ENCODE measurements at regions not wholly inside any gene's neighbourhood (a gene's known extent, or its start where the extent isn't known, plus 50 kb on each side); places are given as distances from the start of the nearest gene placed in this dataset.
"Not testable (repeated sequence)": the region's sequence is repeated elsewhere in the genome, so short reads cannot be mapped to it uniquely, and the experiment has no call there.

GRCh38 chr7:114269714-114270113 is 144.9 kb upstream of the FOXP2 start:
- H3K36me3 ChIP-seq (ENCODE audit: insufficient read depth, low read length): no peaks in the 10 kb centered on the region
- no peaks in the 10 kb centered on the region for H4K20me1 ChIP-seq (ENCODE audit: insufficient read depth, low read depth, low read length)
- H3K4me2 ChIP-seq (ENCODE audit: low read depth, low read length, poor library complexity, severe bottlenecking): no peak overlapping the region
- no peak overlapping the region for H3K4me3 ChIP-seq (ENCODE audit: low read length)
- no peak overlapping the region for H3K9ac ChIP-seq (ENCODE audit: low read length)
- DNase-seq: no peak
- no peaks in the 10 kb centered on the region for H3K9me2 ChIP-seq (replicated peaks; ENCODE audit: insufficient read depth, low read length)
- H3K27ac ChIP-seq (ENCODE audit: low read length): no peak overlapping the region
- H3K9me3 ChIP-seq (ENCODE audit: low read length): peaks cover 5% of the 10 kb centered on the region; the same call in 1 of the 2 replicates
- H3K79me2 ChIP-seq (ENCODE audit: low read length): no peaks in the 10 kb centered on the region
- no peaks in the 10 kb centered on the region for H3K4me1 ChIP-seq (ENCODE audit: low read length)
- no peaks in the 10 kb centered on the region for H3K27me3 ChIP-seq (ENCODE audit: low read length)
- H2AFZ ChIP-seq (ENCODE audit: low read length): no peak overlapping the region

GRCh38 chr7:114267550-114267949 is 147.1 kb upstream of the FOXP2 start:
- not testable (repeated sequence) for H3K27ac ChIP-seq (ENCODE audit: low read length); H3K9ac ChIP-seq (ENCODE audit: low read length); H3K4me3 ChIP-seq (ENCODE audit: low read length); H3K4me2 ChIP-seq (ENCODE audit: low read depth, low read length, poor library complexity, severe bottlenecking); H2AFZ ChIP-seq (ENCODE audit: low read length); H3K36me3 ChIP-seq (ENCODE audit: insufficient read depth, low read length); H3K9me3 ChIP-seq (ENCODE audit: low read length); H3K27me3 ChIP-seq (ENCODE audit: low read length); DNase-seq; H3K9me2 ChIP-seq (replicated peaks; ENCODE audit: insufficient read depth, low read length); H4K20me1 ChIP-seq (ENCODE audit: insufficient read depth, low read depth, low read length); H3K4me1 ChIP-seq (ENCODE audit: low read length); H3K79me2 ChIP-seq (ENCODE audit: low read length)

GRCh38 chr7:114264023-114264422 is 150.6 kb upstream of the FOXP2 start:
- H2AFZ ChIP-seq (ENCODE audit: low read length): no peak overlapping the region
- no peaks in the 10 kb centered on the region for H3K27me3 ChIP-seq (ENCODE audit: low read length)
- no peaks in the 10 kb centered on the region for H3K79me2 ChIP-seq (ENCODE audit: low read length)
- no peak overlapping the region for H3K9ac ChIP-seq (ENCODE audit: low read length)
- no peaks in the 10 kb centered on the region for H3K36me3 ChIP-seq (ENCODE audit: insufficient read depth, low read length)
- H3K9me3 ChIP-seq (ENCODE audit: low read length): peaks cover 14% of the 10 kb centered on the region; the same call in 1 of the 2 replicates
- H4K20me1 ChIP-seq (ENCODE audit: insufficient read depth, low read depth, low read length): no peaks in the 10 kb centered on the region
- no peak overlapping the region for H3K27ac ChIP-seq (ENCODE audit: low read length)
- H3K4me1 ChIP-seq (ENCODE audit: low read length): no peaks in the 10 kb centered on the region
- H3K9me2 ChIP-seq (replicated peaks; ENCODE audit: insufficient read depth, low read length): no peaks in the 10 kb centered on the region
- no peak overlapping the region for H3K4me3 ChIP-seq (ENCODE audit: low read length)
- no peak overlapping the region for H3K4me2 ChIP-seq (ENCODE audit: low read depth, low read length, poor library complexity, severe bottlenecking)
- no peak for DNase-seq

DNA sequence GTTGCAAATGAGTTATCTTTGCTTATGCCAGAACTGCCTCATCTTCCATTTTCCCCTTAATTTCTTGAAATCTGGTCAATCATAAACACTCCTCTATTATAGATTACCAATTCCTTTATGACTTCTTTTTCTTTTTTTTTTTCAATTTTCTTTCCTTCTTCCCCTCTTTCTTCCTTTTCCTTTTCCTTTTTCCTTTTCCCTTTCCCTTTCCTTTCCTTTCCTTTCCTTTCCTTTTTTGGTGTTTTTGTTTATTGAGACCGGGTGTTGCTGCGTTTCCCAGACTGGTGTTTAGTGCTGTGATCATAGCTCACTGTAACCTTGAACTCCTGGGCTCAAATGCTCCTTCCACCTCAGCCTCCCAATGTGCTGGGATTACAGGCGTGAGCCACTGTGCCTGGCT is 151.4 kb upstream of the FOXP2 start:
- Histone ChIP-seq H3K4me2 (ENCODE audit: low read depth, low read length, poor library complexity, severe bottlenecking) (no peak overlapping the region), H3K4me3 (ENCODE audit: low read length) (no peak overlapping the region), H3K9me3 (ENCODE audit: low read length) (peaks cover 14% of the 10 kb centered on the region; the same call in 1 of the 2 replicates), H3K27ac (ENCODE audit: low read length) (no peak overlapping the region), H3K9me2 (replicated peaks; ENCODE audit: insufficient read depth, low read length) (no peaks in the 10 kb centered on the region), H3K79me2 (ENCODE audit: low read length) (no peaks in the 10 kb centered on the region), H4K20me1 (ENCODE audit: insufficient read depth, low read depth, low read length) (no peaks in the 10 kb centered on the region), H3K36me3 (ENCODE audit: insufficient read depth, low read length) (no peaks in the 10 kb centered on the region), H3K9ac (ENCODE audit: low read length) (no peak overlapping the region), H3K27me3 (ENCODE audit: low read length) (no peaks in the 10 kb centered on the region), H3K4me1 (ENCODE audit: low read length) (no peaks in the 10 kb centered on the region), H2AFZ (ENCODE audit: low read length) (no peak overlapping the region)
- no peak for DNase-seq

- Histone ChIP-seq H2AFZ (ENCODE audit: low read length) (no peak overlapping the region), H3K79me2 (ENCODE audit: low read length) (no peaks in the 10 kb centered on the region), H3K4me3 (ENCODE audit: low read length) (no peak overlapping the region), H3K27me3 (ENCODE audit: low read length) (no peaks in the 10 kb centered on the region), H3K27ac (ENCODE audit: low read length) (no peak overlapping the region), H3K36me3 (ENCODE audit: insufficient read depth, low read length) (no peaks in the 10 kb centered on the region), H3K9ac (ENCODE audit: low read length) (no peak overlapping the region), H3K9me3 (ENCODE audit: low read length) (peaks cover under 1% of the 10 kb centered on the region; the same call in 1 of the 2 replicates), H3K4me2 (ENCODE audit: low read depth, low read length, poor library complexity, severe bottlenecking) (no peak overlapping the region), H3K9me2 (replicated peaks; ENCODE audit: insufficient read depth, low read length) (no peaks in the 10 kb centered on the region), H4K20me1 (ENCODE audit: insufficient read depth, low read depth, low read length) (no peaks in the 10 kb centered on the region), H3K4me1 (ENCODE audit: low read length) (no peaks in the 10 kb centered on the region)
- no peak for DNase-seq
These were observed 159.2 kb upstream of the FOXP2 start for GRCh38 chr7:114255404-114255841.

DNA sequence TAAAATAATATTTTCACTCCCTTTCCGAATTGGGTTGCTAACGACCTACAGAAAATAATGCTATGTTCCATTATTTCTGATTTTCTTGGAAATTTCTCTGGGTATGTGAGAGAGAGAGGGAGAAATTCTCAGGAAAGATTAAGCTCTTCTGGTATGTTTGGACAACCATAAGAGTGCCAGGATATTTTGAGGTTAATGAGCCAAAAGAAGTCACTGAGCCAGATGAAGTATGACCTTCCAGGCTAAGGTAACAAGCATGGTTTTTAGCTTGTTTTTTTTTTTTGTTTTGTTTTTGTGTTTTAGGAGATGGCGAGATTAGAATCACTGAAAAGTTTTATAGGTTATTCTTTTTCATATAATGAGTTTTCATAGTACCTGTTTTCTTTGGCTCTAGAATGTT is 171.0 kb upstream of the FOXP2 start:
- no peak overlapping the region for H3K27ac ChIP-seq (ENCODE audit: low read length)
- H3K9me2 ChIP-seq (replicated peaks; ENCODE audit: insufficient read depth, low read length): no peaks in the 10 kb centered on the region
- no peak for DNase-seq
- H3K9ac ChIP-seq (ENCODE audit: low read length): no peak overlapping the region
- no peak overlapping the region for H2AFZ ChIP-seq (ENCODE audit: low read length)
- H3K79me2 ChIP-seq (ENCODE audit: low read length): no peaks in the 10 kb centered on the region
- no peaks in the 10 kb centered on the region; the same call in 1 of the 2 replicates for H3K9me3 ChIP-seq (ENCODE audit: low read length)
- H3K4me1 ChIP-seq (ENCODE audit: low read length): no peaks in the 10 kb centered on the region
- no peaks in the 10 kb centered on the region for H3K27me3 ChIP-seq (ENCODE audit: low read length)
- H3K4me3 ChIP-seq (ENCODE audit: low read length): no peak overlapping the region
- H3K4me2 ChIP-seq (ENCODE audit: low read depth, low read length, poor library complexity, severe bottlenecking): no peak overlapping the region
- H4K20me1 ChIP-seq (ENCODE audit: insufficient read depth, low read depth, low read length): no peaks in the 10 kb centered on the region
- no peaks in the 10 kb centered on the region for H3K36me3 ChIP-seq (ENCODE audit: insufficient read depth, low read length)

GRCh38 chr7:114242992-114243507 is 171.6 kb upstream of the FOXP2 start:
- no peaks in the 10 kb centered on the region for H3K36me3 ChIP-seq (ENCODE audit: insufficient read depth, low read length)
- H3K27me3 ChIP-seq (ENCODE audit: low read length): no peaks in the 10 kb centered on the region
- H3K9me3 ChIP-seq (ENCODE audit: low read length): no peaks in the 10 kb centered on the region; the same call in 1 of the 2 replicates
- no peak overlapping the region for H2AFZ ChIP-seq (ENCODE audit: low read length)
- no peaks in the 10 kb centered on the region for H3K4me1 ChIP-seq (ENCODE audit: low read length)
- no peaks in the 10 kb centered on the region for H4K20me1 ChIP-seq (ENCODE audit: insufficient read depth, low read depth, low read length)
- no peak overlapping the region for H3K27ac ChIP-seq (ENCODE audit: low read length)
- H3K79me2 ChIP-seq (ENCODE audit: low read length): no peaks in the 10 kb centered on the region
- no peak overlapping the region for H3K9ac ChIP-seq (ENCODE audit: low read length)
- no peak overlapping the region for H3K4me3 ChIP-seq (ENCODE audit: low read length)
- no peaks in the 10 kb centered on the region for H3K9me2 ChIP-seq (replicated peaks; ENCODE audit: insufficient read depth, low read length)
- no peak overlapping the region for H3K4me2 ChIP-seq (ENCODE audit: low read depth, low read length, poor library complexity, severe bottlenecking)
- DNase-seq: no peak

- H3K4me1 ChIP-seq (ENCODE audit: low read length): no peaks in the 10 kb centered on the region
- H4K20me1 ChIP-seq (ENCODE audit: insufficient read depth, low read depth, low read length): no peaks in the 10 kb centered on the region
- no peak for DNase-seq
- H3K4me3 ChIP-seq (ENCODE audit: low read length): no peak overlapping the region
- no peak overlapping the region for H3K27ac ChIP-seq (ENCODE audit: low read length)
- no peaks in the 10 kb centered on the region for H3K36me3 ChIP-seq (ENCODE audit: insufficient read depth, low read length)
- no peaks in the 10 kb centered on the region for H3K9me2 ChIP-seq (replicated peaks; ENCODE audit: insufficient read depth, low read length)
- H3K27me3 ChIP-seq (ENCODE audit: low read length): no peaks in the 10 kb centered on the region
- no peak overlapping the region for H3K4me2 ChIP-seq (ENCODE audit: low read depth, low read length, poor library complexity, severe bottlenecking)
- H3K9me3 ChIP-seq (ENCODE audit: low read length): peaks cover 41% of the 10 kb centered on the region
- H2AFZ ChIP-seq (ENCODE audit: low read length): no peak overlapping the region
- no peaks in the 10 kb centered on the region for H3K79me2 ChIP-seq (ENCODE audit: low read length)
- no peak overlapping the region for H3K9ac ChIP-seq (ENCODE audit: low read length)
These were observed 185.4 kb upstream of the FOXP2 start for GRCh38 chr7:114229246-114229645.

DNA sequence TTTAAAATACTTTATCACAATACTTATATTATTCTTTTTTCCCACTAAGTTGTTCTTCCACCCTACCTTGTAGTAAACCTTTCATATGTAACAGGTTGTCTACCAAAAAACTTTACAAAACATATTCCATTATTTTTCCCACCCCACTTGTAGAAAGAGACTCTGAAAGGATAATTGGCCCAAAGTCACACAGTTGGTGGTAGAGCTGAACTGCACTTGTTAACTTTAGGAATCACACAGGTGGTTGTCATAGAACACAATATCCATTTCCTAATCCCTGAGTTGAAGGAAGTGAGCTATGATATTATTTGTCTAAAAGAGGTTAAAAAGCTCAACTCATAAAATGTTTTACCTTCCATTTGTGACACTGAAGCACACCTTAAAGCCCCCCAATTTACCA is 188.8 kb upstream of the FOXP2 start:
- Histone ChIP-seq H3K9me3 (ENCODE audit: low read length) (peaks cover 40% of the 10 kb centered on the region), H3K27ac (ENCODE audit: low read length) (no peak overlapping the region), H3K36me3 (ENCODE audit: insufficient read depth, low read length) (no peaks in the 10 kb centered on the region), H4K20me1 (ENCODE audit: insufficient read depth, low read depth, low read length) (no peaks in the 10 kb centered on the region), H3K9me2 (replicated peaks; ENCODE audit: insufficient read depth, low read length) (no peaks in the 10 kb centered on the region), H3K4me2 (ENCODE audit: low read depth, low read length, poor library complexity, severe bottlenecking) (no peak overlapping the region), H3K27me3 (ENCODE audit: low read length) (no peaks in the 10 kb centered on the region), H3K4me3 (ENCODE audit: low read length) (no peak overlapping the region), H3K79me2 (ENCODE audit: low read length) (no peaks in the 10 kb centered on the region), H3K4me1 (ENCODE audit: low read length) (no peaks in the 10 kb centered on the region), H2AFZ (ENCODE audit: low read length) (no peak overlapping the region), H3K9ac (ENCODE audit: low read length) (no peak overlapping the region)
- no peak for DNase-seq
